OCI-LY3 (cell line): ENCODE measurements at regions not wholly inside any gene's neighbourhood (a gene's known extent, or its start where the extent isn't known, plus 50 kb on each side); places are given as distances from the start of the nearest gene placed in this dataset.

Experiments
- EZH2phosphoT487 ChIP-seq: fragments of 200-600 bp; shearing (Covaris generic); IDR thresholded peaks from 2 replicates; pipeline ENCODE4 v1.6.1; 2018; ENCODE audit warnings: antibody characterized with exemption, mixed run types, low read depth
- TF ChIP-seq, protein P1 (sequence below): fragments of 200-600, 300-600 bp; sonication (generic); IDR thresholded peaks from 2 replicates; pipeline ENCODE4 v1.5.1; 2014; ENCODE audit warnings: antibody characterized with exemption, low read length, low read depth

DNA sequence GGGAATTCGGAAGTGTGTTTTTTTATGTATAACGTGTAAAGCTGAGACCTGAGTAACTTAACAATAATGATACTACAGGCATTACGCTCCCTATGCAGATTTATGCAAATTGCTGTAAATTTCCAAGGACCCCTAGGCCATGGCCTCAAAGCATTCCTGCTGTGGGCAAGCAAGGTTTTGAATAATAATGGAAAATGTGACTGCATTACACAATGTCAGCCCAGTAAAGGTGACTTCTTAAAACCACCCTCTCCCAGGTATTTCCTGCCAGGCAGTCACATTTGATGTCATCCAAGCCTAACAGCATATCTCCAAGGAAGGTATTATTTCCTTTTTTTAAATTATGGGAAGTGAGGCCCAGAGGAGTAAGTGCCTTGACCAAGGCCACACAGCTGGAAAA, 621.0 kb downstream of the BCL11B start:
- TF ChIP-seq, protein P1, sequence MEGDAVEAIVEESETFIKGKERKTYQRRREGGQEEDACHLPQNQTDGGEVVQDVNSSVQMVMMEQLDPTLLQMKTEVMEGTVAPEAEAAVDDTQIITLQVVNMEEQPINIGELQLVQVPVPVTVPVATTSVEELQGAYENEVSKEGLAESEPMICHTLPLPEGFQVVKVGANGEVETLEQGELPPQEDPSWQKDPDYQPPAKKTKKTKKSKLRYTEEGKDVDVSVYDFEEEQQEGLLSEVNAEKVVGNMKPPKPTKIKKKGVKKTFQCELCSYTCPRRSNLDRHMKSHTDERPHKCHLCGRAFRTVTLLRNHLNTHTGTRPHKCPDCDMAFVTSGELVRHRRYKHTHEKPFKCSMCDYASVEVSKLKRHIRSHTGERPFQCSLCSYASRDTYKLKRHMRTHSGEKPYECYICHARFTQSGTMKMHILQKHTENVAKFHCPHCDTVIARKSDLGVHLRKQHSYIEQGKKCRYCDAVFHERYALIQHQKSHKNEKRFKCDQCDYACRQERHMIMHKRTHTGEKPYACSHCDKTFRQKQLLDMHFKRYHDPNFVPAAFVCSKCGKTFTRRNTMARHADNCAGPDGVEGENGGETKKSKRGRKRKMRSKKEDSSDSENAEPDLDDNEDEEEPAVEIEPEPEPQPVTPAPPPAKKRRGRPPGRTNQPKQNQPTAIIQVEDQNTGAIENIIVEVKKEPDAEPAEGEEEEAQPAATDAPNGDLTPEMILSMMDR, result no peak
- no peak for TF ChIP-seq EZH2phosphoT487
